Stimulated activated CD8-positive, alpha-beta memory T cell treated with anti-CD3 and anti-CD28 coated beads, Interleukin-2, amount 100 ng/mL, for 48 hours (primary cell): ENCODE measurements at regions not wholly inside any gene's neighbourhood (a gene's known extent, or its start where the extent isn't known, plus 50 kb on each side); places are given as distances from the start of the nearest gene placed in this dataset.
"Not testable (repeated sequence)": the region's sequence is repeated elsewhere in the genome, so short reads cannot be mapped to it uniquely, and the experiment has no call there.

Experiments used
- DNase-seq, 2 donors: peaks; one replicate each; pipeline ENCODE4 v3.0.0-alpha.2; 2020; ENCODE audit warnings: low read depth in 2 of 2

- no peak for DNase-seq
These were observed 366.8 kb upstream of the DPYD start for GRCh38 chr1:98287626-98288025.

GRCh38 chr1:98286656-98287055 lies 365.8 kb upstream of the DPYD start:
- DNase-seq = no peak

- not testable (repeated sequence) for DNase-seq
These were observed 364.5 kb upstream of the DPYD start for GRCh38 chr1:98285286-98285685.

GRCh38 chr1:98280049-98280448 lies 359.2 kb upstream of the DPYD start:
- no peak for DNase-seq

GRCh38 chr1:98278055-98278454 lies 357.2 kb upstream of the DPYD start:
- DNase-seq = no peak

- DNase-seq = no peak
These were observed 356.3 kb upstream of the DPYD start for GRCh38 chr1:98277118-98277517.

DNA sequence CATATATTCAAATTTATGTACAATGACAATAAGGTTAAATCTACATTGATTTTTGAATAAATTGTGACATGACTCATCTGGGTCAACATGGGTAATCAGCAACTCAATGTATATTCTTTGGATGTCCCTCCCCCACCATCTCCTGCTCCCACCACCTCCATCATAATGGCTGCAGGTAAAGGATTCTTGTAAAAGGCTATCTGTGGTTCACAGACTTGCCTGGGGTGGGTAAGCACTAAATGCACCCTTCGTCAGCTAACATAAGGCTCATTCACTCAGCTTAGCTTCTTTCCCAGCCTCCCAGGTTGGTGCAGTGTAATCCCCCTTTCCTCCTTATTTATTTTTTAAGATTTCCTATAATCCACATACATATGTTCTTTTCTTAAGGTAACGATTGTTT lies 355.7 kb upstream of the DPYD start:
- DNase-seq = no peak

DNA sequence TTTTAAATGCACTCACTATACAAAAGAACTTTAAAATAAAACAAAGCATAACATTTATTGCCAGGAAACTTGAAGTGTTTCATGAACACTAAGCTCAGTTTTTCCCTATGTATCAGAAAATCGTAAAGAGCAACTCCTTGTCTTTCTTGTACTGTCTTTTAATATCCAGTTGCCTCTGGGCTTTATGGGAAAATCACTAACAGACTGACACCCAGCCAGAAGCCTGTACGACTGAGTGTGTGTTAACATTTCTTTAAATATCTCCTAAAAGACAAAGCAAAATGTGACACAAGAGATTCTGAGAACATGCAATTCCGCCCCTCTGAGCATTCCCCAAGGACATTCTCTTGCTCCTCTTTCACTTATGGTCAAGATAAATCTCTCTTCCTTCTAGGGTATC lies 347.5 kb upstream of the DPYD start:
- DNase-seq = no peak

DNA sequence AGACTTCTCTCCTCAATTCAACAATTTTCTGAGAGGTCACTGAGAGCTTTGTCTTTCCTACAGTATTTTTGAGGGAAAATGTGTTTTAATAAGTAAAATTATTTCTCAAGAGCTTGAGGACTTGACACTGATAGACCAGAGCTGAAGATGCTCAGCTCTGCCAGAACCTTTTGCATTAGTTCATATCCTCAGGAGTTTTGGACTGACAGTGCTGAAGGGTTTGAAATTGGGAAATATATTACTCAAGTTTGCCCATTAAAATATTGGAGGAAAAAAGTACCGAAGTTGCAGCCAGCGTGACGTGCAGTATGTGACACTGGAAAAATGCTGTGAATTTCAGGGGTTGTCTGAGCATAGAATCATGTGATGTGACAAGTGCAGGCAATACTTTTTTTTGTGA lies 346.6 kb upstream of the DPYD start:
- DNase-seq = no peak

DNA sequence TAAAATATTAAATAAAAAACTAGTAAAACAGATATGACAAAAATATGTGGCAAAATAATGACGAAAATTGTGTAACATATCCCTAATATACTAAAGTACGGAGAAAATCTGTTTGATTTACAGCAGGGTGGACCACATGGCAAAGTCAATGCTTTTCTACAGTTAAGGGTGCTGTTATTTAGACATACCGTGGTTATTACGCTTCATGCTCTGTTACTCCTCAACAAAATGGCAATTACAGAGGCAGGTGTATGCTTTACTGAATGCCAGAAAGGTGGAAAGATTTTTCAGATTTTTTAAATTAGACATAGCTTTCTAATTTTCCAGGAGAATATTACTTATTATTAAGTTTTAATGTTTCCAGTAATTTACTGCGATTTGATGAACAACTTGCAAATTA lies 343.9 kb upstream of the DPYD start:
- no peak for DNase-seq

- DNase-seq = no peak
These were observed 340.0 kb upstream of the DPYD start for GRCh38 chr1:98260839-98261238.

GRCh38 chr1:98260412-98260811 lies 339.6 kb upstream of the DPYD start:
- no peak for DNase-seq

DNA sequence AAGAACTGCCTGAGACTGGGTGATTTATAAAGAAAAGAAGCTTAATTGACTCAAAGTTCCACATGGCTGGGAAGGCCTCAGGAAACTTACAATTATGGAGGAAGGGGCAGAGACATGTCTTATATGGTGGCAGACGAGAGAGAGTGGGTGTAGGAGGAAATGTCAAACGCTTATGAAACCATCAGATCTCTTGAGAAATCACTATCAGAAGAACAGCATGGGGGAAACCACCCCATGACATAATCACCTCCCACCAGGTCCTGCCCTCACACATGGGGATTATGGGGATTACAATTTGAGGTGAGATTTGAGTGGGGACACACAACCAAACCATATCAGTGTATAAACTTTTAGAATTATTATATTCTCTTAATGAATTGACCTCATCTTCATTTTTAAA lies 335.9 kb upstream of the DPYD start:
- DNase-seq = no peak

DNA sequence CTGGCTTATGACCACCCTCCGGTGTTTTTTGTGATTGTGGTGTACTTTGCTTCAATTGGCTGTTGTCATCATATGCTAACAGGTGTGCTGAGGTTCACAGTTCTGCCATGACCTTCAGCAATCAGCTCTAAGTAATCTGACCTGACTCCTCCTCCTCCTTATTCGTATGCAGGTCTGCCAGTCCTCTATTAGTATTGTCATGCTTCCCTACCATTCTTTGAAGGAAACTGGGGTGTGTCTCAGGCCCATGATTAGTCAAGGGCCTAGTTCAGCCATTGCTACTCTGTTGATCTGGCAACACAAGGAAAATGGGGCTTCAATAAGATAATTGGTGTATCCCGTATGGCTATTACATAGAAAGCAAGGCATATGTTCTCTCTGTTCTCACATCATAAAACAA lies 332.3 kb upstream of the DPYD start:
- no peak for DNase-seq

GRCh38 chr1:98251497-98251896 lies 330.7 kb upstream of the DPYD start:
- DNase-seq = no peak

- no peak for DNase-seq
These were observed 311.8 kb upstream of the DPYD start for GRCh38 chr1:98232678-98233077.

DNA sequence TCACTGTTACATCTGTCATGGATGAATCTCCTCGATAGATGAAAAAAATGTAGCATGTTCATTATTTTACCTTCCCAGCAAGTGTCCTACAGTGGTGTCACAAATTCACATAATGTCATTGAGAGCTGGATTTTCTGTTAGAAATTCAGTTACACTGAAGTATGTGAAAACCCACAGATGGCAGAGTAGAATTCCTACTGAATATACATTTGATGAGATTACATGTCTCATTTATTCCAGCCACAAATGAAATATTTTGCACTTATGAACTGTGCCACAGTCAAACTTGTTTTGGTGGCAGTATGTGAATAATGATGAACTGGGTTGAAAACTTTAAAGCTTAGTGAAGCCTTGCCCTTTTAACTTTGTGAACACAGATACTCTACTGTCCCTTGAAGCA lies 301.9 kb upstream of the DPYD start:
- no peak for DNase-seq

DNA sequence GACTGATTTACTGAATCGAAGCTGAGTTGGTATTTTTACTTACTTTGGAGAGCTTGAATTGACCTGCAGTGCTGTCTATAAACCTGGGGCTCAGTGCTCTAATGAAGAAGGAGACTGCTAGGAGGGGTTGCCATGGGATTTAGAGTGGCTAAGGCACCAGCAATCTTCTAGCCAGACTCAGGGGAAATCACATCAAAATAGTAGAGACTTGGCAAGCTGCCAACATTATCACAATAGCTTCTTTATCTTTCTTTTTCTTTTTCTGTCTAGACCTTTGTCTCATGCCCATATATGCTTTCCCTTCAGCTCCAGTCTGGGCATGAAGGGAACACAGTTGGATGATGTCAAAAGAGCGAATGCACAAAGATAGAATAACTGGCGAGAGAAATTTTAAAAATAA lies 301.1 kb upstream of the DPYD start:
- DNase-seq = no peak

DNA sequence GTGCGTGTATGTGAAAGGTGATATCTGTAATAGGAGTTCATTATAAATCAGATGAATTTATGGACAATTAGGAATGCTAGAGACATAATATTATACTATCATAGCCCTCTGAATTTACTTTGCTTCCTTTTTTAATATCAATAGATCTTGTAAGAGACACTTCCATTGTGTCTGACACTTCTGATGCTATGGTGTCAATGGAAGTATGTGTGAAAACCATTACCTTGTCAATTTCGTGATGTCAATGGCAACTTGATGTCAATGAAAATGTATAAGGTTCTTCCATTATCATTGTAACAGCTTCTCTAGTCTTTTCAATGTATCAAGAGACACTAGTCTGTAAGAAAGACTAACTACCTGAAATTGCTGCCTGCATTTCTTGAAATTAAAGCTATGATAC lies 296.8 kb upstream of the DPYD start:
- DNase-seq = no peak

GRCh38 chr1:98216304-98216703 lies 295.5 kb upstream of the DPYD start:
- DNase-seq = no peak

DNA sequence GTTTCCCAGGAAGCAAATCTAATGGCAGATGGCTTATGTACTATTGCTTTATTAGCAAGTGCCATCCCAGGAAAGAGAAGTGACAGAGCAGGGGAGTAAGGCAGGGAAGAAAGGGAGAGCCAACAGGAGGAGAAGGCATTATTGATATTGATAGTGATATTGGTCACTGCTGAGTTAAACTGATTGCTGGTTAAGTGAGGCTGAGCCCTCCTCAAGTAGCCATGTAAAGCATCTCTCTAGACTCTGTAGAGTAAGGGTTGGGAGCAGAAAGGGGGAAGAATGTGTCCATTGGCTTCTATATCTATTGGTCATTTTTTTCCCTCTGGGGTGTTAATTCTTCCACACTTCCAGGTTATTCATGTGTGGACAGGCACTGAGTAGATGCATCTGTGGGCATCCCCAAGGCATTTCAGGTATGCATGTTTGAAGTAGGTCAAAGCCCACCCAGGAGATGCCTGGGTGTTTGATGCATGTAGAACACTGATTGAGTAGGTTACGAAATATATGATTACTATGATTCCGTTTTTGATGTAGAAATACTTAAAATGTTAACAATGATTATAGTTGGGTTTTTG lies 290.5 kb upstream of the DPYD start:
- no peak for DNase-seq

- DNase-seq = no peak
These were observed 289.7 kb upstream of the DPYD start for GRCh38 chr1:98210563-98210962.

- no peak for DNase-seq
These were observed 289.2 kb upstream of the DPYD start for GRCh38 chr1:98210064-98210463.

DNA sequence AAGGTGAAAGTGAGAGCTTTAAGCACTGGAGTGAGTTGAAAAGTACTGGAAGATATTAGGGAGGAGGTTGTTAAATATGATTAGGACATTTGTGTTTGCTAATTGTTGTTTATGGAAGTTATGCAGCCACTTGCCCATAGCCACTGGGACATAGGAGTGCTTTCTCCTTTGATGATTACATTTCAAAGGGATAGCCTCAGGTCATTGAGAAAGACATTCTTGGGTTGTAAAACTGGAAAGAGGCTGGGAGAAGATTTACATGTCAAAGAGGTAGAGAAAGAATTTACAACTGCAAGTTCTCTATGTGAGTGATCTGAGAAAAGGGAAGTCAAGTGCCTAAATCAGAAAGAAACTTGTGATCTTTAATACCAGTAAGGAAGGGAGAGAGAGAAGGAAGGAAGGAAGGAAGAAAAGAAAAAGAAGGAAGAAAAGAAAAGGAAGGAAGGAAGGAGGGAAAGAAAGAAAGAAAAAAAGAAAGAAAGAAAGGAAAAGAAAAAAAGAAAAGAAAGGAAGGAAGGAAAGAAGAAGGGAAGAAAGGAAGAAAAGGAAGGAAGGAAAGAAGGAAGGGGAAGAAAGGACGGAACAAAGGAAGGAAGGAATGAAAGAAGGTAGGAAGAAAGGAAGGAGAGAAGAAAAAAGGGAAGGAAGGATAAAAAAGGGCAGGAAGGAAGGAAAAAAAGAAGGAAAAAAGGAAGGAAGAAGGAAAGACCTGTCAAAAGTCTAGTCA lies 284.6 kb upstream of the DPYD start:
- DNase-seq = no peak
